NCI-H526 (cell line): ENCODE measurements at regions not wholly inside any gene's neighbourhood (a gene's known extent, or its start where the extent isn't known, plus 50 kb on each side); places are given as distances from the start of the nearest gene placed in this dataset.

ENCODE experiments used
- DNase-seq, 2 experiments: peaks; one replicate each; lab custom pipeline; 2025; lab: John Stamatoyannopoulos, UW

DNA sequence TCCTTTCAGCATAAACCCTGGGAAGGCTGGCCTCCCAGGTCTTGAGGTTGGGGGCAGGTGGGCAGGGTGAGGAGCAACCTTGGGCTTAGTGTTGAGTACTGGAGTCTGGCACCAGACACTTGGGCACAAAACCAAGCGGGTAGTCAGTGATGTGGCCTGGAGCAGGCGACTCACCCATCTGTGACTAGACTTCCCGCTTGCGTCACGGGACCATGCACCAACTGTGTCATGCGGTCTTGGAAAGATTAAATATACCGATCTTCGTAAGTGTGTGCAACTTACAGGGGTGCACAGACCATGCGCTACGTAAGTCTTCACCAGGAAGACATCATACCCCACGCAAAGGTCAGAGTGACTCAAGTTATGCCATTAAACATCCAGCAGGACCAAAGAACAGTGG lies 304.4 kb upstream of the IRX4 start:
- no peak for DNase-seq

DNA sequence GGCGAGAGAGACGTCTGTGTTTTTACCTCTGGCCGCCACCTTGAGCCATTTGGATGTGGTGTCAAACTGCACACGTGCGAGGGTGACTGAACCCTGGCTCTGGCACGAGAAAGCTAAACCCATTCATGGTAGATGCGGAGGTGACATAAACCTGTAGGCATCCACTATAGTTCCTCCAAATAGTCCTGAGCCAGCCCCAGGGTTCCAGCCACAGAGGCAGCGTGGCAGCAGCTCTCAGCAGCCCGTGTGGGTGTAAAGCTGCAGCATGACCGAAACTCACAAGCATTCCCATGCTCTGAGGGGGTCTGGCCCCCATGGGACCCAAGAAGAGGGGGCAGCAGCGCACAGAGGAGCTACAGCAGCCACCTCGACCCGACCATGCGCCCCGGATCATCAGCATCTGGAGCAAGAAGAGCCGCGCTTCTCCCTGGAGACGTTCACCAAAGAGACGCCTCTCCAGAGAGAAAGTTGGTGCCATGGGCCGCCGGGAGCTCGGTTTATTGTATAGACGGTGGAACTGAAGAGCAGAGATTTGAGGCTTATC lies 303.8 kb upstream of the IRX4 start:
- no peak for DNase-seq

DNA sequence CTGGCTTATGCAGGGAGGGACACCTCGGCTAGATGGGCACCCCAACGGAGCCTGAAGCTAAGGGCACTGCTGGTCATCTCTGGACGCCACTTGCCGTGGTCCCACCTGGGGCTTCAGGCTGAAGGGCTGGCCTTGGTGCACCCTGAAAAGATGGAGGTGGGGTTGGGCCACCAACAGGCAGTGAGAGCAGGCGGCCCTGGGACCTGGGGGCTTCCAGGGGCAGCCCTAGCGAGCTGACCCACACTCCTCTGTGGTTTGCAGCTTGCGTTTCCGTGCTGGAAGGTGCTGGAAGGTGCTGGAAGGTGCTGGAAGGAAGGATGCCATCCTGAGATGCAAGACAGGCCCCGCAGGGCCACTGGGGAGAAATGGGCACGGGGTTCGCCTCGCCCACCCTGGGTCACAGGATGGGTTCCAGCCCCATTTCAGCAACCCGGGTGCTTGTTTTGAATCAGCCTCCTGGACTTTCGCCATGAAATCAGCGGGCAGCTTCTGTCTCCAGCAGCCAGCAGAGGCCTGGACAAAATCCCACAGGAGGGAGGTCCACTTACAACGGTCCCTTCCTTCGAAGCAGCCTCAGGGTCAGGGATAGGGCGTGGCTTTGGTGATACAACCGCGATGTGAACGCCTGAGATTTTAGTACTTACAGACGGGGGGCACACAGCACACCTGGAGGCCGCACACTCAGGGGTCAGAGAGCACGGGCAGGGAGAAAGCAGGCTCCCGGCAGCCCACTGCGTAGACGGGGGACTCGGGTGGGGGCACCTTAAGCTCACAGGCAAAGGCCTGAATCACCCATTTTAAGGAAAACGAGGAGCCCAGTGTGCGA lies 303.1 kb upstream of the IRX4 start:
- no peak for DNase-seq

DNA sequence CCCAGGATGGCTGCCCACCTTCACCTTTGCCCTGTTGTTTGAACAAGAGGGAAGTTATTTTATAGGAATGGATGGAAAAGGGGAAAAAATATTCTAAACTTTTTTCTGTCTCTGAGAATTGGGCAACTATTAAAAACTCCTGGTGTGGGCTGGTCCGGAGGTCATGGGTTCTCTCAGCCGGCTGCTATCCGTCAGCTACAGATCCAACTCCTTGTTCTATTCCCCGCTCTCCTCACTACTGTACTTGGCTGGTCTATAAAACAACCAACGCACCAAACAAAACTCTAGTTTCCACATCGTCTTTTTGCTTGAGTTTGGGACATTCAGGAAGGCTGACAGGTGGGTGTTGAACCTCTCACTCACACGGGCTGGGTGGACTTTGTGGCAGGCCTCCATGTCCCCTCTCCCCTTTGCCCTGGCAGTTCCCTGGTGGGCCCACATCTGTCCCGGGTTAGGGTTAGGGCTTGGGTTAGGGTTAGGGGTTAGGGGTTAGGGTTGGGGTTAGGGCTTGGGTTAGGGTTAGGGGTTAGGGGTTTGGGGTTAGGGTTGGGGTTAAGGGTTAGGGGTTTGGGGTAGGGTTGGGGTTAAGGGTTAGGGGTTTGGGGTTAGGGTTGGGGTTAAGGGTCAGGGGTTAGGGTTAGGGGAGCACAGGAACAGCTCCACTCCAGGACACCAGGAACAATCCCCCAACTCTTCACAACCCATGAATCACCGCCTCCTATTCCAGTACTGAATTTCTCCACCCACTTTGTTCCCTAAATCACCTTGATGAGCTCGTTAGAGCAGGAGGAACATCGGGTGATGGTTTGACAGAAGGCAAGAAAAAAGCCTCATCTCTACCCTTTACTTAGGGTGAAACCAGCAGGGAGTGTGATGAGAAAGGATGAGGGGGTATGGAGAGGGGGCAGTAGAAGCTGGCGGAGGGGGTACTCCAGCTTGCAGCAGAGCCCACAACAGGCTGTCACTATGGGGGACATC lies 302.1 kb upstream of the IRX4 start:
- DNase-seq, result no peak

DNA sequence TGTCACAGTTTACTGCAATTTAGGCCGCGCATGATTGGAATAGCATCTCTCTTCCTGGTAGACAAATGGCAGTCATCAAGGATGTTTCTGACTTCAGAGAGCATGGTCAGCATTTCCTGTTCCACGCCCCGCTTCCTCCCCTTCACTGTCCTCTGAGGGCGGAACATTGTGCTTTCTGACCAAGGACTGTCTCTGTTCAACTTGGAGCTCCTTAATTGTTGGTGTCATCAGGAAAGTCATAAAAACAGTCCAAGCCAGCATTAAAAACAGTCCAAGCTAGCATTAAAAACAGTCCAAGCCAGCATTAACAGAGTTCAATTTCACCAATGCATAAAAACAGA lies 301.3 kb upstream of the IRX4 start:
- no peak for DNase-seq

DNA sequence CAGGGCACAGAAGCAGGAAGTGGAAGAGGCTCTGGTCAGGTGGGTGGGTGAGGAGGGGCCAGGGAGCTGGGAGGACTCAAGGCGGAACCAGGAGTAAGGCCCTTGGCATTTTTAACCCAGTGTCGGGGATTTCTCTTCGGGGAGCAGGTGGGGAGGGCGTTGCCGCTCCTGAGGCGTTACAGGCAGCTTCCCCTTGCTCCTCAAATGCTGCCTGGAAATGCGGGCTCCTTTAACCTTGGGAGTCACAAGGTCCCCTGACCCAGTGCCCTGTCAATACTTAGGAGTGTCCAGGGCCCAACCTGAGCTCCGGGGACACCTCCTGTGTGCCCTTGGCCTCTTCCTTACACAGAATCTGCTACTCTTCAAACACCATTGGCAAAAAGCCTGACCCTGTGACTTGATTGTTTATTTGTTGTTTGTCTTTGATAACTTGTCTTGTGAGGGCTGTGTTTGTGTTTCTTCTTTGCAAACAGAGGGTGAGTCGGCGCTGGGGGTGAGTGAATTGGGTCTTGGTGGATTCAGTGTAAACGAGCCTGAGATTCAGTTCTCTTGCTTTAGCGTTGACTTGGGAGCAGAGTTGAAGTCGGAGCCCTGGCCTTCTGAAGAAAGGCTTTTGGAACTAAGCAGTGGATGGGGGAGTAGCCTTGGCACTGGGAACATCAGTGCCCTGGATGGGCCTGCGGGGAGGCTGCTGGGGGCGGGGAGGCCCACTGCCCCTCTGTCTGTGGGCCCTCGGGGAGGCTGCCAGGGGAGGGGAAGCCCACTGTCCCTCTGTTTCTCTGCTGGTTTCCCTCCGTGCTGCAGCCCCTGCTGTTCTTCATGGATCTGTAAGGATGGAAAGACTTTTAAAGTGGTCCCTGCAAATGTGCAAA lies 300.7 kb upstream of the IRX4 start:
- no peak for DNase-seq

DNA sequence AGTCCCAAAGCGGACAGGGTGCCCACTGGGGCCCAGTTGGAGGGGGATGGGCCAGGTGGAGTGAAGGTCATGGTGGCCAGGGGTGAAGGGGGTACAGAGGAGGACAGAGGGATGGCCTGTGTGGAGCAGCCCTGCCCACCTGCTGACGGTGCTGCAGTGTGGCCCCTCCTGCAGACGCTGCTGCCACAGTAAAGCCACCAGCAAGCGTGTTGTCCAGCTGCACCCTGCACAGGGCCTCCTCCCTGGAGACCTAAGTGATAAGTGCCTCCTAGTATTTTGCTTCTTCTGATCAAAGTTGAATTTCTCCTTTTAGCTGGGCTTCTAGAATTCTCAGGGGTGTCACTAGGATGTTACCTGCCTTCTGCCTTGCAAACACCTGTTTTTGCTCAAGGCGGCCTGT lies 299.3 kb upstream of the IRX4 start:
- no peak for DNase-seq

DNA sequence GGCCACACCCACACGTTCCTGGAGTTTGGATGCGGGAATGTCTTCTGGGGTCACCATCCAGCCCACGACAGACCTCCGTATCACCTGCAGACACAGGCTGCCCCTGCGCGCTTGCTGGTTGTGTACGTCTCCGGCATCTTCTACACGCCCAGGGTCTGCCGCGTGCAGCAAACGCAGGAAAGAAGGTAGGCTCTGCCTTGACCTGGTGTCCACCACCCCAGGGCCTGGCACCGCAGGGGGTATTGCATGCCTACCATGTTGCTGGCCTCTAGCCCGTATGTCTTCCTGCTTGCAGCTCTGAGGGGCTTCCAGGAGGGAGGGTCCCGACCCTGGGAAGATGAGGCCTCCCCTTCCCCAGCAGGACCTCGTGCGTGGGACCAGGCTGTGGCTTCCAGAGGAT lies 298.8 kb upstream of the IRX4 start:
- no peak for DNase-seq

DNA sequence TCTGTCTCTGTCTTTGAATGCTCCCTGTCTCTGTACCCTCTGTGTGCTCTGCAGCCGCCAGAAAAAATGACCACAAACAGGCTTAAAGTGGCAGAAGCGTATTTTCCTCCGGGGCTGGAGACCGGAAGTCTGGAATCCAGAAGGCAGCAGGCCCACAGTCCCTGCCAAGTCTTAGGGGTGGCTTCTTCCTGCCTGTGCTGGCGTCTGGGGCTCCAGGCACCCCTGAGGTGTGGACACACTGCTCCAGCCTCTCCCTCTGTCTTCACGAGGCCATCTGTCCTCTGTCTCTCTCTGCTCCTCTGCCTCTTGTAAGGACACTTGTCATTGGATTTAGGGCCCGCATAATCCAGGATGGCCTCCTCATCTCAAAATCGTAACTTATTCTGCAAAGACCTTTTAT lies 298.4 kb upstream of the IRX4 start:
- no peak for DNase-seq

DNA sequence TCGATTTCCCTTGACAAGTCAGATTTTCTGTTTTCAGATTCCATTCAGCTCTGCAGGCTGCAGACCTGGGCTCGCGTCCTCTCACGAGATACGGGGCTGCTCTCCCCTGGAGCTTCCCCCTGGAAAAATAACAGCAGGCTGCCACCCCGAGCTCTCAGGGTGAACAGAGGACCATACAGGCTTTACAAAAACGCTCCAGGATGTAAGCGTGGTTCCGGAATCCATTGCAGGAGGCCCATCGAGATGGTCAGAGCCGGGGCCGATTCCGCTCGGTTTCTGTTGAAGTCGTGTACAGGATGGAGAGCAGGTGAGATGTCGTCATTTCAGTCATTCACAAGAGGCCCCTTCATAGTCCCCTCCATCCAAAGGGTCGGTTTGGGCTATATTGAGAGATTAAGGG lies 297.7 kb upstream of the IRX4 start:
- no peak for DNase-seq

DNA sequence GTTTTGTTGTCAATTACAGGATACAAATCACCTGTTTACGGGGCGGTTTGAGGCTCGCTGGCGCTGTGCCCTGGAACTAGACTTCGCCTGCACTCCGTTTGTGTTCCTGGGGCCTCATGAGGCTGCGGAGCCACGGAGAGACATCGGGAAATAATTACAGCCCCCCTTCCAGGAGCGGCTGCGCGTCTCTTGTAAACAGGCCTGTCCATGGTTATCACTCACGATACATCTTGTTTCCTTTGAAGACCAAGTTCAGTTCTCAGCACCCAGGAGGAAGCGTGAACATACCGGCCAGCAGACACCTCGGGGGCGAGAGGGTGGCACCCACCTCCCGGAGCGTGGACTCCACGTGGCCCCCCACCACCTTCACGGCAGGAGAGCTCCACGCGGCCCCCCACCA lies 297.1 kb upstream of the IRX4 start:
- no peak for DNase-seq

DNA sequence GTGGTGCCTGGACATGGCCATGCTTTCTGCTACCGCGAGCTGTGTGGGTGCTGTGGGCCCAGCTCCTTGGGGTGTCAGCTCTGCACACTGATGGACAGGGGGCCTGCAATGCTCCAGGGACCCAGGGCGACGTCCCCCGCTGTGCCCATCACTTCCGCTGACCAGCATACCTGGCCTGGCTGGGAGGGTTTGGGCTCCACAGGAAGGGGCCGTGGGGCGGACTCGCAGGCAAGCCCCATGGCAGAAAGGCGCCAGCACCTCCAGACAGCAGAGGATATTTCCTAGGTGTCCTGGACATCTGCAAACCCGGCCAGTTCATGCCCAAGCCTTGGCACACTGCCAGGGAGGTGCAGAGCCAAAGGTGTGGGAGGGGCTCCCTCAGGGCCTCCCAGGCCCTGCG lies 295.8 kb upstream of the IRX4 start:
- no peak for DNase-seq

DNA sequence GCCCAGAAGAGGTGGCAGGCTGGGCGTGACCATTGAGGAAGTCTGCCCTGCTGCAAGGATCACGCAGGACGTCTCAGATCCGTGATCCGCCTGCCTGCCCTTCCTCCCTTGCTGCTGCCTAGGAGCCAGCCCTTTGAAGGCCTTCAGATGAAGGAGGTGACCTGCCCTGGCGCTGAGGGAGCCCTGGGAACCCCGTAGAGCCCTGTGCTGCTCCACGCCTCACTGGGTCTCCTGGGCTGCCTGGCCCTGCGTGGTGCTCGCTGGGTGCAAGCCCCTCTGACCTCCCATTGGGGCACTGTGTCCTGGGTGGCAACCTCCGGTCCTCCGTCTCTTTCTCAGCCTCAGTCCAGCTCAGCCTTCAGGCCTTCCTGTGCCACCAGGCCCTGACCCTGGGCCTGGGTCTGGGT lies 295.3 kb upstream of the IRX4 start:
- DNase-seq, result no peak

DNA sequence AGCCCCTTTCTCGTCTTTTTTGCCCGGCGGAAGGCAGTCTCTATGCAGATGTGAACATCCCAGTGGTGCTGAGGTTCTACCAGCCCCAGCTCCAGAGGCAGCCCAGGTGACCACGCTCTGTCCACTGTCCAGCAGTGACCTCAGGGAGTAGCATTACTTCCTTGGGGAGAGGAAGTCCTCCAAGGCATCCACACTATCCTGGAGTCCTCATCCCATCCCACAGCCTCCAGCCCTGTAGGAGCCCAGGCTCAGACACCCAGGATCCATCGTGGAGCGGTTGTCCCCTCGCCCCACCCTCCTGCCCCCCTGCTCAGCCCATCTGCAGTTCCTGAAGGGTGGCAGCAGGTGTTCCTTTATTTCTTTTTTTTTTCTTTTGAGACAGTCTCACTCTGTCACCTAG lies 294.5 kb upstream of the IRX4 start:
- no peak for DNase-seq

DNA sequence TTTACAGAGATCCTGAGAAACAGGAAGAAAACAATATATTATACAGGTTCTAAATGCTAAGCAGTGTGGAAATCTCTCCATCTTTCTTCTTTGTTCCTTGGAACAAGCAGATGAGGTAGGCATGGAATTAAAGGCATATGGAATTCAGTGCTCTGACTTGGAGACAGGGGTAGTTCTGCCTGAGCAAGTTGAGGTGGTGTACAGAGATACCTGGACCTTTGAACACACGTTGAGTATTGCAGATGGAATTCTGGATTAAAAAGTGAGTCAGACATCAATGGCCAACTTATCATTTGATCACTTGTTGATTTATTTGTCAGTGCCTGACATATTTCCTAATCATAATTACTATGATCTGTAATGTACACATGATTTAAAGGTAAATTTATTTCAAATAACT lies 293.9 kb upstream of the IRX4 start:
- no peak for DNase-seq

DNA sequence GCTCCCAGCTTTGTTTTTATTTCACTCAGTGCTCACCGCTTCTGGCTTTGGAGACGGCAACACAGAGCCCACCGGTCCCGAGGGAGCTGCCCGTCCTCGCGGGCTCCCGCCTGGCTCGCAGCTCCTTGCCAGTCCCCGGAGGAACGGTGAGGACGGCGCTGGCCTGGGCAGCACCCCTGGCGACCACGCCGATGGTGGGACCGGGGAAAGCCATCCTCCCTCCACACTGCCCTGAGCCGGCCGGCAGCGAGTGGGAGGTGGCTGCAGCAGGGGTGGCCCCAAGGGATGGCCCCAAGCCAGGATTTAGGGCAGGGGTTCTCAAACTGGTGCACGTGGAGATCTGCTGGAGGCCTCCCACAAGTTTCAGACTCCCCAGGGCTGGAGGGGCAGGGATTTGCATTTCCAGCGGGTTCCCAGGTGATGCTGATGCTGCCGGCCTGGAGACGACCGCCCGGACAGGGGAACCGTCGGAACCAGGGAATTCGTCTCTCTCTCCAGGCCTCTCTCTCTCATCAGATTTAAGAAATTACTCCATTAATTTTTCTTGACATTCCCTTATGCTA lies 293.2 kb upstream of the IRX4 start:
- DNase-seq, result peak in 1 of 2 experiments; percentile 28

DNA sequence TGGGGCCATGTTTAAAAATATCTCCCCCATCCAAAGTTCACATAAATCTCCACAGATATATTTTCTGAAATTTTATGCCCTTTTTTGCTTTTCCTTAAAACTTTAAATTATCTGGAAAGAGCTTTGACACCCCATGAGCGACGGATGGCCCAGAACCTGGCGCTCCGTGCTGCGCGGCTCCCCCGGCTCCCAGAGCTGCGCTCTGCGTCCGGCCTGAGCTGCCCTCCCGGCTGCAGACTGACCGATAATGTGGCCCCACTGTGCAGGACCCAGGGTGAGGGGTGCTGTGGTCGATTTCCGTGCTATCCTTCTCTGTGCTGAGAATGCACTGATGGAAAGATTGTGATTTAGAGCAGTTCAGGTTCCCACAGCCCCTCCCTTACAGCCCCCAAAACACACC lies 292.3 kb upstream of the IRX4 start:
- no peak for DNase-seq

DNA sequence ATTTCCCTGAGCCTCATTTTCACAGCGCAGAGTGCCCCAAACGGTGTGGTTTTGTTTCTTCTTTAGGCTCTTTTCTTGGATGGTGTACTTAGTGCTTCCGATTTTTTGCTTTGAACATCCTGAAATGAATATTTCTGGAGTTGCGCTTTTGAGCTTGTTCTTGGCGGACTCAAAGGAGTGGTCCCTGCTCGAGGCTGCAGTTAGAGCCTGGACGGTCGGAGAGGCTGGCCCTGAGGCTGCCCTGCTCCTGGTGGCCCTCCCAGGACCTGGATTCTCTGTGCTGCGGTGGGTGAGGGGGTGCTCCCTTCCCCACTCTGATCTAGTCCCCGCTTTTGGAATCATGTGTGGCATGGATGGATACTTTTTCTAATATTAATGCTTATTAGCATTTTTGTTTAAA lies 291.8 kb upstream of the IRX4 start:
- DNase-seq, result no peak

DNA sequence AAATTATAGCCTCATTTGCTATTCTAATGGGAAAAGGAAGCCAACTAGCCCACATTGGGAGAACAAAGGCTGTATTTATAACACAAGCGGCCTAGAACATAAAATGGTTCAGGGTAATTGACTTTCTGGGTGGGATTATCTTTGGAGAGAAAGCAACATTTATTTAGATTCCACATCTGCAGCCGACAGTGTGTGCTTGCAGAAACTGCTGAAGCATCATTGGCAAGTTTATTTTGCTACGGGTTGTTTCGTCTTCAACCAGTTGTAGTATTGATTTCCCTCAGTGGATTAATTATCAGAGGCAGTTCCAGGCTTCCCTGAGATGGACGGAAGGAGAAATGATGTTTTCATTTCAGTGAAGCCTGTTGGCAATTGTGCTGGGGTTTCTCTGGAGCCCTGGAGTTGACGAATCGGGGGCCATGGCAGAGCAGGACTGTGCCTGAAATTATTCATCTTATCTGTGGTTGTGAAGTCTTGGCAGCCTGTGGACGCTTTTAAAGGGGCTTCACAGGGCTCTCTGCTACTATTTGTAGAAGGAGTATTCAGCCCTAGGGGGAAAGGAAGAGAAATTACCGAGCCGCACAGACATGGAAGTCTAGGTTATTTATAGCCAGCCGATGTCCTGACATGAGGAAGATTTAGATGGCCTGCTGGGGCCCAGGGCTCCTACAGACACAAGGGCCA lies 290.6 kb upstream of the IRX4 start:
- DNase-seq, result peak; percentile 91 to 94

DNA sequence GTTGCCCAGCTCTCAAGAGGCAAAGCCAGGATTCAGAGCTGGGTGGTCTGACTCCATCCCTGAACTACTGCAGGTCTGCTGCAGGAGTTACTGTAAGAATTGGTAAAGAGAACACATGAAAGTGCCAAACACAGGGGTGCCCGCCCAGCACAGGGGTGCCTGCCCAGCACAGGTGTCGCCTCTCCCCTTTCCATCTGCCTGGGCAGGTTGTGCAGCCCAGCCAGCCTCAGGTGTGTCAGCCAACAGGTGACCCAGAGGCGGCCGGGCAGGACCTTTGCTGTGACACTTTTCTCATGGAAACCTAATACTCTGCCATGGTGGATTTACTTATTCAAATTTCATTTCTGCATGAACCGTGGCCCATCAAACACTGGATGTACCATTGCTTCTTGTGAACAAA lies 289.7 kb upstream of the IRX4 start:
- peak; percentile 84 to 87 for DNase-seq

DNA sequence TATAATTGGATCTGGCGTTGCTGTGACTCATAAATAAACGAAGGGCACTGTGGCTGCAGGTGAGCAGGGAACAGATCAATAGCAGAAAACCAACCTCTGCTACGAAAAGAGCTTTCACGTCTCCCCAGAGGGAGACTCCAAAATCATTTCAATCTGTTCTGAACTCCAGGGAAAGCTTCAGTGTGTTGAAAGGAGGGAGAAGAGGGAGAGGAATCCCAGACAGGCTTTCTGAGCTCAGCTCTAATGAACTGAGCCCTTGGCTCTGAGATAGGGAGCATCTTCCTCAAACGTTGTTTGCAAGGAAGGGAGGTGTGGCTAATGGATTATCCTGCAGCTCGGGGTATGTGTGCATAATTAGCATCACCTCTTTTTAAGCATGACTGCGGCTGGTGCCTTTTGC lies 288.0 kb upstream of the IRX4 start:
- no peak for DNase-seq
